ENCODE measurements at regions not wholly inside any gene's neighbourhood (a gene's known extent, or its start where the extent isn't known, plus 50 kb on each side); places are given as distances from the start of the nearest gene placed in this dataset.

DNA sequence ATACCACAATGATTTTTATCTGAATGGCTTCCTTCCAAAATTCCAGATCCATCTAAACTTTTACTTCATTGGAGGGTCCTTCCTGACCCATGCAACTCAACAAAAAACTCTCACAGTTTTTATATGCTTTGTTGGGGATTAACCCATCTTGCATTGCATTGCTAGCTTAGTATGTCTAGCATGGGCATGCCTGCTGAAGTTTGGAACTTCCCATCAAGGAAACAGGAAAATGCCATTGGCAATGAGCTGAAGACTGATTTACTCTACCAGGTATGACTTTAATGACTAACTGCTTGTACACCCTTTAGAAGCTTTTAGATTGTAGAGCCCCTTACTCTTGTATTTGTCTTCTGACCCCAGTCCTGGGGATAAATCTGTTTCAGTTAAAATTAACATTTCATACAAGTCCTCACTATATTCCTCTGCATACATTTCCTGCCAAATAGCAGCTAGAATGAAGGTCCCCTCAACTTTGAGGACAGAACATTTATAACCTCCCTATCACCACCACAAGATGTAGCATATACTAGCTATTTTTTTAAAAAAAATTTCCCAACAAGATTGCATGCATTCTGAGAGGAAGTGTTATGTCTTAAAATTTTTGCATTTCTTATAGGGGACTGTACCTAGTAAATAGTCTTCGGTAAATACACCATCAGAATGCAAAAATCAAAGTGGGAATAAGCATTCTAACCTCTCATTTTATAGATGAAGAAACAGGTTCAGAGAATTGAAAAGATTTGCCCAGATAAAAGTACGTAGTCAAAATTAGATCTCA, 52.5 kb upstream of the ATXN3L start:
- Histone ChIP-seq H3K27ac (ENCODE audit: low read depth, low read length) (no peak overlapping the region), H3K9me2 (ENCODE audit: insufficient read depth) (no peaks in the 10 kb centered on the region)
- DNase-seq (ENCODE audit: low read depth, low spot score), result no peak

More for the DNA sequence above, 52.5 kb upstream of the ATXN3L start:
- BruUV-seq (replicated peaks), result no TSS peak
- Histone ChIP-seq H2AFZ (ENCODE audit: low read depth, low read length, poor library complexity, severe bottlenecking) (no peak overlapping the region), H3K36me3 (ENCODE audit: control insufficient read depth in 1 of 2, insufficient read depth in 2 of 2, low read length in 2 of 2) (no peaks in the 10 kb centered on the region), H4K20me1 (ENCODE audit: insufficient read depth) (no peaks in the 10 kb centered on the region), H3K27me3 (ENCODE audit: insufficient read depth, low read length) (no peaks in the 10 kb centered on the region), H3K4me3 (replicated peaks in 1 of 2; ENCODE audit: low read depth in 1 of 2, low read length in 2 of 2) (no peak overlapping the region), H3K4me1 (ENCODE audit: control insufficient read depth in 1 of 2, insufficient read depth in 2 of 2, low read length in 2 of 2) (no peaks in the 10 kb centered on the region), H3K9ac (ENCODE audit: low read length) (no peak overlapping the region), H3K79me2 (ENCODE audit: insufficient read depth, low read length) (no peaks in the 10 kb centered on the region), H3K9me3 (ENCODE audit: control insufficient read depth in 1 of 2, insufficient read depth in 1 of 2, low read depth in 1 of 2, low read length in 2 of 2) (no peaks in the 10 kb centered on the region), H3K4me2 (ENCODE audit: low read length) (no peak overlapping the region)
- POLR2A ChIA-PET, result no interaction called here
- CTCF ChIA-PET, result no interaction called here
- intact Hi-C loops (cut with micrococcal nuclease), result no loop called here
- no peak for ATAC-seq
- RAD21 ChIA-PET (ENCODE audit: low non-redundant PET in 1 of 2, low total read pairs in 2 of 2, uncharacterized antibody in 2 of 2, unreplicated experiment in 2 of 2), result no interaction called here
- TF ChIP-seq POLR2A (IDR thresholded peaks at IDR 0.05; ENCODE audit: borderline replicate concordance, extremely low read depth, insufficient read depth, insufficient read length), result no peak
- TF ChIP-seq CBX3 (IDR thresholded peaks at IDR 0.05; ENCODE audit: low read depth), result no peak
- TF ChIP-seq ZFX (IDR thresholded peaks at IDR 0.05), result no peak
- no peak for TF ChIP-seq EZH2phosphoT487 (IDR thresholded peaks at IDR 0.05; ENCODE audit: borderline replicate concordance)
- TF ChIP-seq SIN3A (IDR thresholded peaks at IDR 0.05; ENCODE audit: low read depth), result no peak
- TF ChIP-seq, protein P1, sequence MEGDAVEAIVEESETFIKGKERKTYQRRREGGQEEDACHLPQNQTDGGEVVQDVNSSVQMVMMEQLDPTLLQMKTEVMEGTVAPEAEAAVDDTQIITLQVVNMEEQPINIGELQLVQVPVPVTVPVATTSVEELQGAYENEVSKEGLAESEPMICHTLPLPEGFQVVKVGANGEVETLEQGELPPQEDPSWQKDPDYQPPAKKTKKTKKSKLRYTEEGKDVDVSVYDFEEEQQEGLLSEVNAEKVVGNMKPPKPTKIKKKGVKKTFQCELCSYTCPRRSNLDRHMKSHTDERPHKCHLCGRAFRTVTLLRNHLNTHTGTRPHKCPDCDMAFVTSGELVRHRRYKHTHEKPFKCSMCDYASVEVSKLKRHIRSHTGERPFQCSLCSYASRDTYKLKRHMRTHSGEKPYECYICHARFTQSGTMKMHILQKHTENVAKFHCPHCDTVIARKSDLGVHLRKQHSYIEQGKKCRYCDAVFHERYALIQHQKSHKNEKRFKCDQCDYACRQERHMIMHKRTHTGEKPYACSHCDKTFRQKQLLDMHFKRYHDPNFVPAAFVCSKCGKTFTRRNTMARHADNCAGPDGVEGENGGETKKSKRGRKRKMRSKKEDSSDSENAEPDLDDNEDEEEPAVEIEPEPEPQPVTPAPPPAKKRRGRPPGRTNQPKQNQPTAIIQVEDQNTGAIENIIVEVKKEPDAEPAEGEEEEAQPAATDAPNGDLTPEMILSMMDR (IDR thresholded peaks at IDR 0.05 in 2 of 3, conservative IDR thresholded peaks at IDR 0.05 in 1 of 3; ENCODE audit: borderline replicate concordance in 1 of 3, insufficient read depth in 1 of 3, low read depth in 2 of 3, low read length in 2 of 3), result no peak
- no peak for TF ChIP-seq POLR2AphosphoS5 (IDR thresholded peaks at IDR 0.05; ENCODE audit: low read depth, low read length)
- TF ChIP-seq, protein P2, sequence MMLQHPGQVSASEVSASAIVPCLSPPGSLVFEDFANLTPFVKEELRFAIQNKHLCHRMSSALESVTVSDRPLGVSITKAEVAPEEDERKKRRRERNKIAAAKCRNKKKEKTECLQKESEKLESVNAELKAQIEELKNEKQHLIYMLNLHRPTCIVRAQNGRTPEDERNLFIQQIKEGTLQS (IDR thresholded peaks at IDR 0.05), result no peak
- no peak for TF ChIP-seq CEBPB (IDR thresholded peaks at IDR 0.05; ENCODE audit: low read depth)
